ENCODE measurements at regions not wholly inside any gene's neighbourhood (a gene's known extent, or its start where the extent isn't known, plus 50 kb on each side); places are given as distances from the start of the nearest gene placed in this dataset.
"Not testable (repeated sequence)": the region's sequence is repeated elsewhere in the genome, so short reads cannot be mapped to it uniquely, and the experiment has no call there.

DNA sequence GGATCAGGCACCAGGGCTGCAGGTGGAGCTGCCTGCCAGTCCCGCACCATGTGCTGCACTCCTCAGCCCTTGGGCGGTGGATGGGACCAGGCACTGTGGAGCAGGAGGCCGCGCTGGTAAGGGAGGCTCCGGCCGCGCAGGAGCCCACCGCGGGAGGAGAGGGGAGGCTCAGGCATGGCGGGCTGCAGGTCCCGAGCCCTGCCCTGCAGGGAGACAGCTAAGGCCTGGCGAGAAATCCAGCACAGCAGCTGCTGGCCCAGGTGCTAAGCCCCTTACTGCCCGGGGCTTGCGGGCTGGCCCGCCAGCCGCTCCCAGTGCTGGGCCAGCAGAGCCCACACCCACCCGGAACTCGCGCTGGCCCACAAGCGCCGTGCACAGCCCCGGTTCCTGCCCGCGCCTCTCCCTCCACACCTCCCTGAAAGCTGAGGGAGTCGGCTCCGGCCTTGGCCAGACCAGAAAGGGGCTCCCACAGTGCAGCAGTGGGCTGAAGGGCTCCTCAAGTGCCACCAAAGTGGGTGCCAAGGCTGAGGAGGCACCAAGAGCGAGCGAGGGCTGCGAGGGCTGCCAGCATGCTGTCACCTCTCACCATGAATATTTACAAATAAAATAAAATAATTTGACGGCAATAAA, 294.7 kb downstream of the CD109 start:
- TF ChIP-seq, protein P1, sequence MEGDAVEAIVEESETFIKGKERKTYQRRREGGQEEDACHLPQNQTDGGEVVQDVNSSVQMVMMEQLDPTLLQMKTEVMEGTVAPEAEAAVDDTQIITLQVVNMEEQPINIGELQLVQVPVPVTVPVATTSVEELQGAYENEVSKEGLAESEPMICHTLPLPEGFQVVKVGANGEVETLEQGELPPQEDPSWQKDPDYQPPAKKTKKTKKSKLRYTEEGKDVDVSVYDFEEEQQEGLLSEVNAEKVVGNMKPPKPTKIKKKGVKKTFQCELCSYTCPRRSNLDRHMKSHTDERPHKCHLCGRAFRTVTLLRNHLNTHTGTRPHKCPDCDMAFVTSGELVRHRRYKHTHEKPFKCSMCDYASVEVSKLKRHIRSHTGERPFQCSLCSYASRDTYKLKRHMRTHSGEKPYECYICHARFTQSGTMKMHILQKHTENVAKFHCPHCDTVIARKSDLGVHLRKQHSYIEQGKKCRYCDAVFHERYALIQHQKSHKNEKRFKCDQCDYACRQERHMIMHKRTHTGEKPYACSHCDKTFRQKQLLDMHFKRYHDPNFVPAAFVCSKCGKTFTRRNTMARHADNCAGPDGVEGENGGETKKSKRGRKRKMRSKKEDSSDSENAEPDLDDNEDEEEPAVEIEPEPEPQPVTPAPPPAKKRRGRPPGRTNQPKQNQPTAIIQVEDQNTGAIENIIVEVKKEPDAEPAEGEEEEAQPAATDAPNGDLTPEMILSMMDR (IDR thresholded peaks at IDR 0.05; ENCODE audit: borderline replicate concordance, extremely low read depth, low read length, poor library complexity, severe bottlenecking): not testable (repeated sequence)
- TF ChIP-seq EZH2 (IDR thresholded peaks at IDR 0.05; ENCODE audit: borderline replicate concordance, low read depth, low read length, severe bottlenecking): not testable (repeated sequence)
